Iris pigment epithelial cell (primary cell): ENCODE measurements at regions not wholly inside any gene's neighbourhood (a gene's known extent, or its start where the extent isn't known, plus 50 kb on each side); places are given as distances from the start of the nearest gene placed in this dataset.

Source experiments
- DNase-seq: peaks from one replicate; pipeline ENCODE4 v3.0.0-alpha.2; 2011; ENCODE audit warnings: low read depth

- peak; percentile 16 for DNase-seq
Observed at GRCh38 chr9:107685901-107686300, 196.3 kb upstream of the KLF4 start.

DNA sequence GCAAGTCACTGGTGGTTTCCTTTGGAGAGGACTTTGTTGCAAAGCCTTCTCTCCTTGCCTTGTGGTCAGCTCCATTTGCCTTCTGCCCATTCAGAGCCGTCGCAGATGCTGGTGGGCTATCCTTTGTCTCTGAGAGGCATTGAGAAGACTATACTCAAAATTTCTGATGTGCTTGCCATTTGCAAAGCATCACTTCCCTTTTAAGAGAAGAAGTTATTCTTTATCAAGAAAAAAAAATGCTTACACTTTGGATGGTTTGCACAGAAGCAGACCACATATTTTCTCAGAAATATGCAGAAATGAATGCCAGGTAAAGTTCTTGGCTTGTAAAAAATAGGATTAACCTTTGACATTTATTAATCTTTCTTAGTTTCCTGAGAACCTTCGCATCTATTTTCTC, 195.8 kb upstream of the KLF4 start:
- DNase-seq, result no peak

DNA sequence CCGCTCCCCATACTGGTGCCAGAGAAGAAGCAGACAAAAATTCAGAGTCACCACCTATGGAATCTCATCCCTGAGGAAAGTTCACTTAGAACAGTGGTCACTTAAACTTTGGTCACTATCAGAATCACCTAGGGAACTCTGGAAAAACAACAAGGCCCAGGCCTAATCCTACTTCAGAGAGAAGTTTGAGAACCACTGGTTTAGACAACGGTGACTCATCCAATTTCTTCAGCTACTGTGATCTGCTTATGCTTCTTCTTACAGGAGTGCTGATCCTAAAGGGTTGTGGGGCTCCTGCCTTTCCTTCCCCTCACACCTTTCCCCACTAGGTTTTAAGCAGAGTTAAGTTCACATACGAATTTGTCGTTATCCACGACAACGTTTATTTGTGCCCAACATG, 194.7 kb upstream of the KLF4 start:
- DNase-seq, result peak; percentile 82

DNA sequence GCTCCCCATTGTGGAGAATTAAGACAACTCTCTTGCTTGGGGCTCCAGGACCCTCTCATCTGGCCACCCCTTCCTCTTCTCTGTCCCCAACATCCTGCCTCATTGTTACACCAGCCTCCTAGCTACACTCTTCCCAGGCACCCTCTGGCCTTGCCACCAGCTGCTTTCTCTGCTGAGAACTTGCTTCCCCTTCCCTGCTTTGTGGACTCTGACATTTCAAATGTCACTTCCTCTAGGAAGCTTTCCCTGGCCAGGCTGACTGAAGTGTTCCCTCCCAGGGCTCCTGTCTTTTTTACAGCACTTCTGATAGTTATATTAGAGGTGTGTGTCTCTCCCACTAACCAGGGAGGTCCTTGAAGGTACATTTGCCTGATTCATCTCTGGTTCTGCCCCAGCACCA, 194.0 kb upstream of the KLF4 start:
- DNase-seq, result no peak

- DNase-seq, result no peak
Observed at GRCh38 chr9:107681988-107682387, 192.4 kb upstream of the KLF4 start.

- no peak for DNase-seq
Observed at GRCh38 chr9:107675351-107676259, 186.0 kb upstream of the KLF4 start.

DNA sequence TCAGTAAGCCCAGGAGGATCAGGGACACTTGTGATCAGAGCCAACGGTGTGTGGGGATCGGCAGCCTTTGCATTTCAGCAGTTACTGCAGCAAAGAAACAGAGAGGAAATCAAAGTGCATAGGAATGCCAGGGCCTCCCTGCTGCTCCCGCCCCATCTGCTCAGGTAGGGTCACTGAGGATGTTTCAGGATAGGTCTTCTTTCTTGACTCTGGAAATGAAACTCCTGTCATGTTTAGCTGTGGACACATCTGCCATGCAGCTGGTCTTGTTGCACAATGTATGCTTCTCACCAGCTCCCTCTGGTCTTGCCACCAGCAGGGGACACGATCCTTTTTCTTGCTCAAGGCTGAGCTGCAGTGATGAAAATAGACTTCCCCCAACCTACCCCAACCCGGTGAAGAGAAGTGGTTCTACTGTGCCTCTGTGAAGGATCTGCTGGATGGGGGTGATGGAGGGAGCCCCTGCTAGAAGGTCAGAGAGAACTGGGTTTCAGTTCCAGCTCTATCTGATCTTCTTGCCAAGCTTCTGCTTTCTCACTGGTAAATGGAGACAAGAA, 185.2 kb upstream of the KLF4 start:
- DNase-seq, result no peak

- DNase-seq, result no peak
Observed at GRCh38 chr9:107673861-107674720, 184.5 kb upstream of the KLF4 start.

DNA sequence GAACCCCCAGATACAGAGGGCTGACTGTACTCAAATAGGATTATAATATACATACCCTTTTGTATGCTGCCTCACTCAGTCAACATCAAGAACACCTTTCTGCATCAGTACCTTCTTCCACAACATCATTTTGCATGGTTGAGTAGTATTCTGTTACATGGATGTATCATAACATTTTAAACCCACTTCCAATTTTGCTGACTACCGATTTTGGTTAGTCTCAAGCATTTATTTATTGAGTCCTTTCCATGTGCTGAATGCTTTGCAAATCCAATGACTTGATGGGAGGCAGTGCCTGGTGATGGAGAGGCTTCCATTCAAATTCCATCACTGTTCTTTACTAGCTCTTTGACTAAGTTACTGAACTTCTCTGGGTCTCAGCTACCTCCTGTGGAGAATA, 182.0 kb upstream of the KLF4 start:
- DNase-seq, result no peak

GRCh38 chr9:107669422-107669821, 179.9 kb upstream of the KLF4 start:
- no peak for DNase-seq

- no peak for DNase-seq
Observed at GRCh38 chr9:107667231-107668070, 177.9 kb upstream of the KLF4 start.

DNA sequence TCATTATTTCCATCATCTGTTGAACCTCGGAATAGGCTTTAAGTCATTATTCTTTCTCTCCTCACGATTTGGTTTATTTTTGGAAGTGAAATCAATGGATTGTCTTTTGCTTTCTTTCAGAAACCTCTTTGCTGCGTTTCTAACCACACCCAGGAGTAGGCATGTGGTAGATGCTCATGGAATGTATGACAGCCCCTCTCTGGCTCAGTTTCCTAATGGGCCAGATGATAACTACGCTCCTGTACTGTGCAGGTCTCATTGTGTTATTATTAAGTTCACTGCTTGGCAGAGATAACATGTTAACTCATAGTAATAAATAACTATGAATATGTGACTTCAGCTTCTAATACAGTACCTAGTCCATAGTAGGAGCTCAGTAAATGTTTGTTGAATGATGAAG, 175.5 kb upstream of the KLF4 start:
- no peak for DNase-seq

DNA sequence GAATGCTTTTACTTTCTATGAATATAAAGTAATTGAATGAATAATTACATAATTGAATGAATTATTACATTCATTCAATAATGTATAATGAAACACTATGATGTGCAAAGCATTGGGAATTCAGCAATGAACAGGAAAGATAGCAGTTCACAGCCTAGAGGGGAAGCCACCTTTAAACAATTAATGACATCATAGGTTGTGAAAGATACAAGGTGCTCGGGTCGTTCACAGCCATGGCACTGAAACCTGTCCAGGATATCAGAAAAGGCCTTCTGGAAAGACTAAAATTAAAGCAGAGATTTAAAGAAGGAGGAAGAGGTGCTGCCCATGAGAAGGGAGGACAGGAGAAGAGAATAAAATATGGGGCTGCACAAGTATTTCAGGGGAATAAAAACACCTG, 171.4 kb upstream of the KLF4 start:
- DNase-seq, result no peak

DNA sequence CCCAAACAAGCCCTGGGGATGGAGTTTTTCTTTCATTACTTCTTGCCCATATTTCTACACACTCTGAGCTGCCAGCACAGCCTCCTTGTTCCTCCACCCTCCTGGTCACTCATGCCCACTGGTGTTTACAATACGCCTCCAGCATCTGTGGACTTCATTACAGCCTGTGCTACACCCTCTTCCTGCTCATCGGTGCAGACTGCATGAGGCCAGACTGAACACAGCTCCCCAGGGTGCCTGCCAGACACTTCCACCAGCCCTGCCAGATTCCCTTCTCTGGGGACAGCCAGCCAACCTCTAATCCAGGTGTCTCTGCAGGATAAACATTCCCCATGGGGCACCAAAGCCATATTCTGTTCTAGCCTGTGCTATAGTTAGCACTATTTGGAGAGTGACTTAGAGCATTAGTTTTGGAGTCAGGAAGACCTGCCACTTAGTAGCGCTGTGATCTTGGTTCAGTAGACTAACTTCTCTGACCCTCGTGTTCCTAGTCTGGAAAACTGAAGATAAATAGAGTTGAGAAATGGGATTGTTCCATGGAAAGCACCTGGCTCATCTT, 163.8 kb upstream of the KLF4 start:
- DNase-seq, result no peak

DNA sequence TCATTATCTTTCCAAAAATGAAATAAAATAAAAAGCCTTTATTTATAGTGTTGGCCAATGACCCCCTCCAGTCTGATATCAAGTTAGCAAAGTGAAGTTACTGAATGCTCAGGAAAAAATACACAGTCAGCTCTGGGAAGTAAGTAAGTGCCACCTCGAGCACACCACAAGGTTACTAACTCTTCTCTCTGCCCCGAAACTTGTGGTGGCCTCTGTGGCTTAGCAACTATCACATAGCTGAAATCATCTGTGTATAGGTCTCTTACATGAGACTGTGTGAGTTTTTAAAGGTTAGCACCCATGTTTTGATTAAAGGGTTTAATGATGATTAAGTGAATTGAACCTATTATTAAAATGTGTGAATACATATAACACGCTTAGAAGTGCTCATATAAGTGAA, 161.4 kb upstream of the KLF4 start:
- no peak for DNase-seq

DNA sequence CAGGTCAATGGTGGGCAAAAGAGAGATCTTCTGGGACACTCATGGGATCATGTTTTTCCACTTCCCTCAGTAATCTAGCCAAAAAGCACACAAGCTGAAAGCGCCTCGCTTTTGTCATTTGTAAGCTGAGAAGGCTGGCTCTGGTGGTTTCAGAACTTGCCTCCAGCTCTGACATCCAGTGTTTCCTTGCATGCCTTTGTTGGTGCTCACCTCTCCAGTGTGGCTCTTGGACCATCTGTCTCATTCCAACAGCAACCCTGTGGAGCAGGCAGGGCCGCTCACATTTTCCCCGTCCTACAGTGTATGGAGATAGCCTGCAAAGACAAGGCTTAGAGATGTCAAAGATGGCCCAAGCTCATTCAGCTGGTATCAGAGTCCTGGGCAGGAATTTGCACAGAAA, 160.8 kb upstream of the KLF4 start:
- peak; percentile 30 for DNase-seq

DNA sequence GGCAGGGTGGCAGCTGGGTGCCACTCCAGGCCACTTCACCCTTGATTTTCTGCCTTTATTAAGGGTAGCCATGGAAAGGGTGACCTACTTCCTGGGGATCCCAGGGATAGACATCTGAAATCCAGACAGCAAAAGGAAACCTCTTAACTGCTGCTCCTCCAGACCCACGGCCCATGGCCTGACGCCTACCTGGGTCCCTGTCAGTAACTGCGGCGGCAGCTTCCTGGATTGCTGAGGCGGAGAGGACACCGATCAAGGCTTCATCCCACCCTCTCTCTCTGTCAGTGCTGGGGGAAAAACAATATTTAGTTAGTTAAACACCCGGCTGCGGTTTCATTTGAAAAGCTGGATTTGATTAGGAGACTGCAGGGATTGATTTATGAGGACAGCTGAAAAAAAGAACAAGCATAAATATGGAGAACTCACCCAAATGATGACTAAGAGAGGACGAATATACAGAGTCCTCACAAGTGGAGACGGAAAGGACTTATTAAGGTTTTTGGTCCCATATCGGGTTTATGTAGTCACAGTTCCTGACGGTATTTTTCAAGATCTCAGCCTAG, 158.7 kb upstream of the KLF4 start:
- DNase-seq, result no peak

- DNase-seq, result no peak
Observed at GRCh38 chr9:107647611-107648010, 158.0 kb upstream of the KLF4 start.

DNA sequence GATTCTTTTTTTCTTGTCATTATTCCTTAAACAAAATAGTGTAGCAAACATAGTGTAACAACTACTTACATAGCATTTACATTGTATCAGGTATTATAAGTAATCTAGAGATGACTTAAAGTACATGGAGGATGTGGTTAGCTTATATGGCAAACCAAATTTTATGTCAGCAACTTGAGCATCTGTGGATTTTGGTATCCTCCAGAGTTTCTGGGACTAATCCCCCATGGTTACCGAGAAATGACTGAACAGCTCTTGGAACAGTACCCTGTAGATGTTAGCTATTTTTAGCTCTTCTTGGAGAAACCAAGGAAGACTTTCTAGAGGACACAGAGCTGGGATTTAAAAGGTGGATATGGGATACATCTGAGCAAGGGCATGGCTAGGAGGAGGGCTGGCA, 157.6 kb upstream of the KLF4 start:
- DNase-seq, result no peak

DNA sequence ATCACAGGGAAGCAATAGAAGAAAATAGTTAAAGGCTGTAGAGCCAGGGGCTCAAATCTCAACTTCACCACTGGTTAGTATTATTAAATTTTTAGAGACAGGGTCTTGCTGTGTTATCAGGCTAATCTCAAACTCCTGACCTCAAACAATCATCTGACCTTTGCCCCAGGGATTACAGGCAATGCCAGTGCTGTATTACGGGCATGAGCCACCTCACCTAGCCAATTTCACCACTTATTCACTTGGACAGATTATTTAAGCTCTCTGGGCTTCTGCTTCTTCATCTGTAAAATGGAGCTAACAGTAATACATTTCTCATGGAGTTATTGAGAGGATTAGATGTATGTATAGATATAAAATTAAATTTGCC, 155.9 kb upstream of the KLF4 start:
- DNase-seq, result no peak

DNA sequence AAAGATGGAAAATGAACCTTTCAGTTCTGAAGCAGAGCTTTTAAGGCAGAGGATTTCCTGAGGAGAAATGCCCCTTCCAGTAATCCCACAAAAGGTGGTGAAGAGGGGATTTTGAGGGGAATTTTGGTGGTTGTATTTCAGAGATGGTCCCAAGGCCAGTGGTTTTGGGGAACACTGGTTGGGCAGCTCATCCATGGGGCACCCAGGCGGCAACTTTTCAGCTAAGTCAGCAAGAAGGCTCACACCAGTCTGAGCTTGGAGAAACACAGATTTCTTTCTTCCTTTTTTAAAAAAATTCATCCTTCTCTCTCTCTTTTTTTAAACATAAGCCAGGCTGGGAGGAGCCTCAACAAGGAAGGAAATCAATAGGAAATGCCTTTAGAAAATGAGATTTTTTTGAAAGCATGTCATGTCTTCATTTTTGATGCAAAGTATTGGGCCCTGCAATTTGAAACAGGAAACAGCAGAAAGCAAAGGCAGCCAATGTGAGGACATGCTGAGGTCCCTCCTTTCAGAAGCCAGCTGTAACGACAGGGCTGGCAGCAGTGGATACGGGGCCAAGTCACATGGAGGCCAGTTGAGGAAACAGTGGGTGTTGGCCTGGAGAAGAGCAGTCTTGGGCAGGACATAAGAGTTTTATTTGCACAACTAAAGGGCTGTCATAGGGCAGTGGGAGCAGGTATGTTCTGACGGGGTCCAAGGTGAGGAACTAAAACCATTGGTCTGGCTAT, 155.3 kb upstream of the KLF4 start:
- DNase-seq, result no peak
